GM12891 (cell line): ENCODE measurements at regions not wholly inside any gene's neighbourhood (a gene's known extent, or its start where the extent isn't known, plus 50 kb on each side); places are given as distances from the start of the nearest gene placed in this dataset.

Experiments
- DNase-seq: peaks from one replicate; pipeline ENCODE4 v3.0.0; 2011; ENCODE audit warnings: low spot score; ENCODE audit not compliant: insufficient read length
- FAIRE-seq: peaks from 2 replicates; lab custom pipeline; 2011; peaks lifted over from hg19 to GRCh38; lab: Jason Lieb, UNC
- PAX5 ChIP-seq: IDR thresholded peaks from 2 replicates; pipeline ENCODE4 v1.6.1; 2011; ENCODE audit warnings: low read length, moderate library complexity, mild to moderate bottlenecking; ENCODE audit not compliant: insufficient read depth, severe bottlenecking
- POLR2A ChIP-seq: IDR thresholded peaks from 2 replicates; pipeline ENCODE4 v1.6.1; 2011; ENCODE audit warnings: low read depth, low read length, control low read depth
- POLR2AphosphoS5 ChIP-seq: IDR thresholded peaks from 2 replicates; pipeline ENCODE4 v1.6.1; 2011; ENCODE audit warnings: low read depth, low read length, control low read depth
- POU2F2 ChIP-seq: IDR thresholded peaks from 2 replicates; pipeline ENCODE4 v1.6.1; 2011; ENCODE audit warnings: low read depth, mild to moderate bottlenecking, control low read depth, low read length, moderate library complexity
- SPI1 ChIP-seq: IDR thresholded peaks from 2 replicates; pipeline ENCODE4 v1.6.1; 2011; ENCODE audit warnings: low read depth, low read length, control low read depth
- TAF1 ChIP-seq: IDR thresholded peaks from 2 replicates; pipeline ENCODE4 v1.6.1; 2011; ENCODE audit warnings: low read depth, low read length, control low read depth

GRCh38 chr9:93822229-93822628 lies 132.9 kb downstream of the BARX1 start:
- TF ChIP-seq TAF1 = no peak
- no peak for TF ChIP-seq SPI1
- no peak for TF ChIP-seq PAX5
- TF ChIP-seq POLR2AphosphoS5 = no peak
- TF ChIP-seq POU2F2 = no peak
- no peak for TF ChIP-seq POLR2A
- FAIRE-seq (no peak), DNase-seq (no peak)

- no peak for DNase-seq
- FAIRE-seq = no peak
- no peak for TF ChIP-seq TAF1
Measured at GRCh38 chr9:93821307-93821703, 133.8 kb downstream of the BARX1 start.

GRCh38 chr9:93820667-93821306 lies 134.4 kb downstream of the BARX1 start:
- no peak for FAIRE-seq
- DNase-seq = no peak
- TF ChIP-seq PAX5 (no peak), SPI1 (no peak), TAF1 (no peak), POLR2AphosphoS5 (no peak), POLR2A (no peak), POU2F2 (no peak)

- DNase-seq (no peak), FAIRE-seq (no peak)
Measured at GRCh38 chr9:93819905-93820304, 135.2 kb downstream of the BARX1 start.

GRCh38 chr9:93818827-93819472 lies 136.2 kb downstream of the BARX1 start:
- FAIRE-seq = no peak
- TF ChIP-seq PAX5 (no peak), TAF1 (no peak), SPI1 (no peak), POLR2AphosphoS5 (no peak), POLR2A (no peak), POU2F2 (no peak)

More at GRCh38 chr9:93819905-93820304, 135.2 kb downstream of the BARX1 start:
- TF ChIP-seq POLR2AphosphoS5 (no peak), PAX5 (no peak), TAF1 (no peak), POLR2A (no peak), SPI1 (no peak), POU2F2 (no peak)

GRCh38 chr9:93818237-93818636 lies 136.9 kb downstream of the BARX1 start:
- TF ChIP-seq TAF1 (no peak), SPI1 (no peak), POU2F2 (no peak), PAX5 (no peak), POLR2AphosphoS5 (no peak), POLR2A (no peak)
- DNase-seq (no peak), FAIRE-seq (no peak)

More at GRCh38 chr9:93818827-93819472, 136.2 kb downstream of the BARX1 start:
- no peak for DNase-seq

GRCh38 chr9:93815677-93816076 lies 139.5 kb downstream of the BARX1 start:
- TF ChIP-seq SPI1 (no peak), POLR2A (no peak), POU2F2 (no peak), TAF1 (no peak), PAX5 (no peak), POLR2AphosphoS5 (no peak)
- FAIRE-seq (no peak), DNase-seq (no peak)

- FAIRE-seq (no peak), DNase-seq (no peak)
Measured at GRCh38 chr9:93815135-93815534, 140.0 kb downstream of the BARX1 start.

GRCh38 chr9:93814077-93814956 lies 140.8 kb downstream of the BARX1 start:
- no peak for TF ChIP-seq POLR2A
- TF ChIP-seq POU2F2 = no peak
- TF ChIP-seq PAX5 = no peak
- no peak for TF ChIP-seq TAF1
- TF ChIP-seq POLR2AphosphoS5 = no peak
- no peak for TF ChIP-seq SPI1
- no peak for DNase-seq
- no peak for FAIRE-seq

More at GRCh38 chr9:93815135-93815534, 140.0 kb downstream of the BARX1 start:
- TF ChIP-seq POLR2A (no peak), POU2F2 (no peak), POLR2AphosphoS5 (no peak), PAX5 (no peak), SPI1 (no peak), TAF1 (no peak)
